Kidney (tissue), 13 donors: ENCODE measurements at regions not wholly inside any gene's neighbourhood (a gene's known extent, or its start where the extent isn't known, plus 50 kb on each side); places are given as distances from the start of the nearest gene placed in this dataset.

Source experiments
- DNase-seq, 5 donors: peaks; one replicate each; pipeline ENCODE4 v3.0.0-alpha.2; 2013 to 2020
- FAIRE-seq: peaks from 2 replicates; lab custom pipeline; 2012; peaks lifted over from hg19 to GRCh38; lab: Jason Lieb, UNC
- H3K27ac ChIP-seq, 2 donors: one replicate each; pipeline ENCODE4 v1.7.0; 2013; ENCODE audit warnings: low read depth in 2 of 2, low read length in 2 of 2, inconsistent platforms in 1 of 2
- H3K27me3 ChIP-seq: one replicate; pipeline ENCODE4 v1.7.1; 2013; ENCODE audit warnings: low read length, inconsistent platforms; ENCODE audit not compliant: control insufficient read depth, insufficient read depth
- H3K36me3 ChIP-seq, 3 donors: one replicate each; pipeline versions ENCODE4 v1.7.0 to v1.7.1; 2013; ENCODE audit warnings: low read length in 3 of 3, control low read depth in 1 of 3, inconsistent platforms in 1 of 3; ENCODE audit not compliant: insufficient read depth in 3 of 3, control insufficient read depth in 2 of 3
- H3K4me1 ChIP-seq, 3 donors: one replicate each; pipeline versions ENCODE4 v1.7.0 to v1.7.1; 2013; ENCODE audit warnings: low read length in 3 of 3, inconsistent platforms in 1 of 3, low read depth in 1 of 3; ENCODE audit not compliant: control insufficient read depth in 2 of 3, insufficient read depth in 2 of 3
- H3K4me3 ChIP-seq, 3 donors: one replicate each; pipeline versions ENCODE4 v1.7.0 to v1.8.1; 2013; ENCODE audit warnings: low read length in 3 of 3, control low read depth in 1 of 3, inconsistent platforms in 1 of 3
- H3K9ac ChIP-seq, 3 donors: one replicate each; pipeline versions ENCODE4 v1.7.0 to v1.7.1; 2013; ENCODE audit warnings: low read length in 3 of 3, control low read depth in 1 of 3, inconsistent platforms in 1 of 3
- H3K9me3 ChIP-seq, 3 donors: one replicate each; pipeline versions ENCODE4 v1.7.0 to v1.7.1; 2013; ENCODE audit warnings: low read length in 3 of 3, control low read depth in 1 of 3, inconsistent platforms in 1 of 3; ENCODE audit not compliant: control insufficient read depth in 2 of 3, insufficient read depth in 1 of 3
- CTCF ChIP-seq: IDR thresholded peaks from 3 replicates; pipeline ENCODE4 v1.5.1; 2012; ENCODE audit warnings: mild to moderate bottlenecking, moderate library complexity, borderline replicate concordance; ENCODE audit not compliant: insufficient read depth; ENCODE audit errors: extremely low read depth
- intact Hi-C: fragments of 100-400 bp; cut with DNase I; formaldehyde crosslinking; loops from one replicate; pipeline ENCODE4 v1.11.1; 2022
- donor health status: control.
- donor health status: control.
- donor health status: control.
- donor health status: control.
- donor health status: control.
- donor health status: DM: yes; HTN: yes; CAD: no.
- donor health status: Normal renal cell carcinoma (clear cell type).

DNA sequence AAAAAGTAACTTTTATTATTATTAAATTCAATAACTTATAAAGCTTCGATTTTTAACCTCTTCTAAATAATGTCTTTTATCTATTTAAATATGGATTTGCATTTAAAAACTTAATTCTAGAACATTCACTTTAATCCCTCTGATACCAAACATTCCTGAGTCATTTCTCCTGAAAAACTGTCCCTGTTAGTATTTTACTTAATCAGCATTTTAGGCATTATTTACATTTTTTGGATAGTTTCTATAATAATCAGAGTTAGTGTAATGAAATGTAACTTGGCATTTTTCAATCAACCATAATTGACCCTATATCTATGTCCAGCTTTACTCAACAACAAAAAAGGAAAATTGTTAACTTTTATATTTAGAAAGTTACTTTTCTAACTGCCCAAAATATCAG, 428.1 kb downstream of the PCDH17 start:
- Histone ChIP-seq H3K9ac (no peak overlapping the region), H3K4me3 (no peak overlapping the region), H3K27me3 (no peaks in the 10 kb centered on the region), H3K36me3 (no peaks in the 10 kb centered on the region), H3K9me3 (no peaks in the 10 kb centered on the region), H3K4me1 (no peaks in the 10 kb centered on the region), H3K27ac (no peak overlapping the region)
- FAIRE-seq (no peak), DNase-seq (no peak)
- TF ChIP-seq CTCF: no peak
- intact Hi-C loops: no loop called here

DNA sequence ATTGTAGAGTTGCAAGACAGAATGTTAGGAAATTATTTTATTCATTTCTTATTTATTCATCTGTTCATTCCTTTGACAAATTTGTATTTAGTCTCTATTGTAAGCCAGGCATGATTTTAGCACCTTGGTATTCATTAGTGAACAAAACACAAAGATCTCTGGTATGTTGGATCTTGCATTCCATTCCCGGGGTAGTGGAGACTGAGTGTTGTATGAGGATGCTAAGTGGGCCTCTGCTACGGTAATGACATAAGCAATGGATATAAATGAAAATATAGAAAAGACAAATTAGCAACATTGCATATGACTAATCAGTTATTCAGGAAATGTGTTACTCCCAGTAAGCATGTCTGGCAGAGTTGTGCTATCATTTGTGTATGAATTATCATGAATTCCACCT, 449.3 kb downstream of the PCDH17 start:
- no peak for TF ChIP-seq CTCF
- Histone ChIP-seq H3K4me1 (no peaks in the 10 kb centered on the region), H3K4me3 (no peak overlapping the region), H3K27ac (no peak overlapping the region), H3K27me3 (no peaks in the 10 kb centered on the region), H3K36me3 (no peaks in the 10 kb centered on the region), H3K9me3 (no peaks in the 10 kb centered on the region), H3K9ac (no peak overlapping the region)
- no peak for DNase-seq
- FAIRE-seq: no peak
- intact Hi-C loops: no loop called here

DNA sequence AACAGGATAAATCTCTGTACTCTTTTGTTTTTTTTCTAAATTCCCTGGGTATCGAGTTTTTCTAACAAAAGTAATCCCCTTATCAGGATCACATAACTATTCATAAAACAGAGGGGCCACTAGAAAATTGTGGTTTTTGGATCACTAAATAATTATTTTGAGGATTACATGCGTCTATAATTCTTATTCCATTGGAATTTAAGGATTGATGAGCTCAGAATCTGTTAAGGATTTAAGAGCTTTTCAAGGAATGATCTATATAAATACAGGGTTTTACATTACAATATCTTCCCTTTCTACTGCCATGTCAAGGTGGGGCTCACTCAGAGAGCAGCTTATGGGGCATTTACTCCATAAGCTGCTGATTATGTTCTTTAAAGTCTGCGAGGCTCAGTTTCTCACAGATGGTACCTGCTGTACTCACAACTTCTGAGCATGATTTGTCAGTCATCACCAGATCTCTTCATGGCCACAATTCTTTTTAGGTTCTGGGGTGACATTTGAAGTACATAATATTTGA, 449.8 kb downstream of the PCDH17 start:
- FAIRE-seq: no peak
- Histone ChIP-seq H3K36me3 (no peaks in the 10 kb centered on the region), H3K9ac (no peak overlapping the region), H3K9me3 (no peaks in the 10 kb centered on the region), H3K27me3 (no peaks in the 10 kb centered on the region), H3K4me3 (no peak overlapping the region), H3K27ac (no peak overlapping the region), H3K4me1 (no peaks in the 10 kb centered on the region)
- intact Hi-C loops: no loop called here
- TF ChIP-seq CTCF: no peak
- no peak for DNase-seq

- no peaks in the 10 kb centered on the region for H3K27me3 ChIP-seq
- no peak for TF ChIP-seq CTCF
- DNase-seq: no peak
- H3K27ac ChIP-seq: no peak overlapping the region
- intact Hi-C loops: no loop called here
- H3K36me3 ChIP-seq: no peaks in the 10 kb centered on the region
- no peaks in the 10 kb centered on the region for H3K9me3 ChIP-seq
- no peak overlapping the region for H3K4me3 ChIP-seq
- H3K4me1 ChIP-seq: no peaks in the 10 kb centered on the region
- no peak for FAIRE-seq
- no peak overlapping the region for H3K9ac ChIP-seq
These were observed 451.5 kb downstream of the PCDH17 start for GRCh38 chr13:58083064-58083463.
